SK-N-SH (cell line): ENCODE measurements at regions not wholly inside any gene's neighbourhood (a gene's known extent, or its start where the extent isn't known, plus 50 kb on each side); places are given as distances from the start of the nearest gene placed in this dataset.

Experiments
- CTCF ChIA-PET: fragments of 300-600, 350-600 bp; formaldehyde crosslinking; extraction: SDS; loops from one replicate; lab custom pipeline; 2021; lab: Yijun Ruan, JAX
- POLR2A ChIA-PET: fragments of 350-600 bp; sonication (Branson Sonifier 250); formaldehyde crosslinking; extraction: SDS; loops from one replicate; lab custom pipeline; 2020; ENCODE audit warnings: antibody characterized with exemption, inconsistent platforms; lab: Yijun Ruan, JAX
- DNase-seq: peaks from one replicate; pipeline ENCODE4 v3.0.0; 2012
- H2AFZ ChIP-seq: fragments of 200-600 bp; sonication (generic); 2 replicates; pipeline ENCODE4 v1.8.1; 2016; ENCODE audit warnings: antibody characterized with exemption, mild to moderate bottlenecking, low read depth
- H3F3A ChIP-seq: fragments of 200-600 bp; sonication (generic); replicated peaks from 2 replicates; pipeline ENCODE3; 2016; ENCODE audit warnings: antibody characterized with exemption, mild to moderate bottlenecking; ENCODE audit not compliant: insufficient read depth
- H3K27ac ChIP-seq, 2 experiments: fragments of 200-500 bp in 1 of 2; fragments of 200-600 bp in 1 of 2; sonication (Bioruptor generic) in 1 of 2; sonication (generic), shearing (Covaris generic) in 1 of 2; 2 replicates each; pipeline versions ENCODE4 v1.5.1 to v1.6.1; 2014 to 2016; ENCODE audit warnings: low read depth in 2 of 2, inconsistent platforms in 1 of 2, low read length in 1 of 2, mild to moderate bottlenecking in 1 of 2, mixed read lengths in 1 of 2
- H3K27me3 ChIP-seq: fragments of 200-600 bp; sonication (generic), shearing (Covaris generic); 2 replicates; pipeline ENCODE4 v1.6.1; 2016; ENCODE audit warnings: mixed run types; ENCODE audit not compliant: insufficient read depth
- H3K36me3 ChIP-seq, 2 experiments: fragments of 200-500 bp in 1 of 2; fragments of 200-600 bp in 1 of 2; sonication (Bioruptor generic) in 1 of 2; sonication (generic) in 1 of 2; replicated peaks in 1 of 2; 2 replicates each; pipeline versions ENCODE3 to v1.5.1; 2014 to 2016; ENCODE audit warnings: low read length in 1 of 2, mild to moderate bottlenecking in 1 of 2; ENCODE audit not compliant: insufficient read depth in 2 of 2, control insufficient read depth in 1 of 2
- H3K4me1 ChIP-seq, 2 experiments: fragments of 200-500 bp in 1 of 2; fragments of 200-600 bp in 1 of 2; sonication (Bioruptor generic) in 1 of 2; sonication (generic), shearing (Covaris generic) in 1 of 2; 2 replicates each; pipeline versions ENCODE4 v1.5.1 to v1.6.1; 2014 to 2016; ENCODE audit warnings: low read depth in 1 of 2, low read length in 1 of 2, mixed run types in 1 of 2; ENCODE audit not compliant: insufficient read depth in 2 of 2, control insufficient read depth in 1 of 2
- H3K4me2 ChIP-seq: fragments of 200-600 bp; sonication (generic), shearing (Covaris generic); 2 replicates; pipeline ENCODE4 v1.6.1; 2017; ENCODE audit warnings: mixed run types
- H3K4me3 ChIP-seq, 2 experiments: fragments of 200-500 bp in 1 of 2; fragments of 200-600 bp in 1 of 2; sonication (Bioruptor generic) in 1 of 2; sonication (generic), shearing (Covaris generic) in 1 of 2; 2 replicates each; pipeline versions ENCODE4 v1.5.1 to v1.8.1; 2014 to 2016; ENCODE audit warnings: low read depth in 2 of 2, inconsistent platforms in 1 of 2, low read length in 1 of 2, mild to moderate bottlenecking in 1 of 2, mixed read lengths in 1 of 2, moderate library complexity in 1 of 2
- H3K79me2 ChIP-seq: fragments of 200-600 bp; sonication (generic); 2 replicates; pipeline ENCODE4 v1.8.1; 2017; ENCODE audit warnings: mild to moderate bottlenecking; ENCODE audit not compliant: insufficient read depth
- H3K9ac ChIP-seq: fragments of 200-600 bp; sonication (generic); 2 replicates; pipeline ENCODE4 v1.6.1; 2017; ENCODE audit warnings: mixed run types
- H3K9me2 ChIP-seq: fragments of 200-600 bp; sonication (generic); 2 replicates; pipeline ENCODE4 v1.6.1; 2017; ENCODE audit warnings: mixed run types
- H3K9me3 ChIP-seq: fragments of 200-600 bp; sonication (generic); 2 replicates; pipeline ENCODE4 v1.6.1; 2017; ENCODE audit warnings: mixed run types, mild to moderate bottlenecking, moderate library complexity
- H4K20me1 ChIP-seq: fragments of 200-600 bp; sonication (generic); 2 replicates; pipeline ENCODE4 v1.6.1; 2017; ENCODE audit warnings: mild to moderate bottlenecking, mixed run types; ENCODE audit not compliant: insufficient read depth
- CTCF ChIP-seq: fragments of 200-600 bp; sonication (generic); IDR thresholded peaks from 2 replicates; pipeline ENCODE4 v1.6.1; 2017; ENCODE audit warnings: antibody characterized with exemption, mild to moderate bottlenecking, moderate library complexity
- ELF1 ChIP-seq: IDR thresholded peaks from 2 replicates; pipeline ENCODE4 v1.4.0; 2012
- GABPA ChIP-seq: IDR thresholded peaks from 2 replicates; pipeline ENCODE4 v1.4.0; 2012; ENCODE audit warnings: low read depth, mild to moderate bottlenecking
- IRF3 ChIP-seq: fragments of 150-350 bp; IDR thresholded peaks from 2 replicates; pipeline ENCODE4 v1.6.1; 2016; ENCODE audit warnings: mild to moderate bottlenecking, low read depth, low read length
- JUND ChIP-seq: IDR thresholded peaks from 2 replicates; pipeline ENCODE4 v1.4.0; 2012
- MAX ChIP-seq: IDR thresholded peaks from 2 replicates; pipeline ENCODE4 v1.4.0; 2012; ENCODE audit warnings: low read depth
- MXI1 ChIP-seq: IDR thresholded peaks from 2 replicates; pipeline ENCODE4 v1.6.1; 2012; ENCODE audit warnings: mild to moderate bottlenecking, low read depth, low read length, improper control_type of control experiment
- NFIC ChIP-seq: IDR thresholded peaks from 2 replicates; pipeline ENCODE4 v1.4.0; 2012; ENCODE audit warnings: borderline replicate concordance
- NRF1 ChIP-seq: IDR thresholded peaks from 2 replicates; pipeline ENCODE4 v1.6.1; 2012; ENCODE audit warnings: low read depth, mild to moderate bottlenecking, low read length
- RAD21 ChIP-seq: IDR thresholded peaks from 2 replicates; pipeline ENCODE4 v1.6.1; 2012; ENCODE audit warnings: mild to moderate bottlenecking, low read length
- RCOR1 ChIP-seq: fragments of 150-350 bp; IDR thresholded peaks from 2 replicates; pipeline ENCODE4 v1.6.1; 2017; ENCODE audit warnings: antibody characterized with exemption, low read length
- REST ChIP-seq: IDR thresholded peaks from 2 replicates; pipeline ENCODE4 v1.6.1; 2012; ENCODE audit warnings: mild to moderate bottlenecking, low read depth, low read length, moderate library complexity
- RFX5 ChIP-seq: IDR thresholded peaks from 2 replicates; pipeline ENCODE4 v1.6.1; 2012; ENCODE audit warnings: mild to moderate bottlenecking, improper control_type of control experiment, low read length
- TCF12 ChIP-seq: IDR thresholded peaks from 2 replicates; pipeline ENCODE4 v1.4.0; 2012
- TEAD4 ChIP-seq: IDR thresholded peaks from 2 replicates; pipeline ENCODE4 v1.4.0; 2012; ENCODE audit warnings: mild to moderate bottlenecking, borderline replicate concordance; ENCODE audit not compliant: insufficient read depth
- WGBS: methylation state at CpG from one replicate; pipeline ENCODE4 v1.1.6; 2017; ENCODE audit warnings: low lambda C conversion rate; 5-methylcytosine and 5-hydroxymethylcytosine counted together
- TF ChIP-seq, protein P1 (sequence below): IDR thresholded peaks from 2 replicates; pipeline ENCODE4 v1.4.0; 2012; ENCODE audit warnings: low read depth, borderline replicate concordance

GRCh38 chr13:85379433-85379832 lies 419.8 kb downstream of the SLITRK6 start:
- H3F3A ChIP-seq: no peaks in the 10 kb centered on the region
- POLR2A ChIA-PET: no interaction called here
- no peaks in the 10 kb centered on the region for H4K20me1 ChIP-seq
- H3K4me2 ChIP-seq: no peak overlapping the region
- WGBS: 64% methylated on average over 3 of the region's 3 CpGs
- peak overlapping the region; percentile 17 for H2AFZ ChIP-seq
- no peaks in the 10 kb centered on the region for H3K9me2 ChIP-seq
- no peaks in the 10 kb centered on the region for H3K36me3 ChIP-seq
- no peaks in the 10 kb centered on the region for H3K27me3 ChIP-seq
- TF ChIP-seq TCF12 (no peak), ELF1 (no peak), GABPA (no peak), MAX (no peak), RAD21 (no peak), NRF1 (no peak), JUND (no peak), RCOR1 (no peak), CTCF (no peak)
- TF ChIP-seq, protein P1, sequence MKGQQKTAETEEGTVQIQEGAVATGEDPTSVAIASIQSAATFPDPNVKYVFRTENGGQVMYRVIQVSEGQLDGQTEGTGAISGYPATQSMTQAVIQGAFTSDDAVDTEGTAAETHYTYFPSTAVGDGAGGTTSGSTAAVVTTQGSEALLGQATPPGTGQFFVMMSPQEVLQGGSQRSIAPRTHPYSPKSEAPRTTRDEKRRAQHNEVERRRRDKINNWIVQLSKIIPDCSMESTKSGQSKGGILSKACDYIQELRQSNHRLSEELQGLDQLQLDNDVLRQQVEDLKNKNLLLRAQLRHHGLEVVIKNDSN: no peak
- no peaks in the 10 kb centered on the region for H3K9me3 ChIP-seq
- H3K9ac ChIP-seq: no peak overlapping the region
- no peak overlapping the region for H3K4me3 ChIP-seq
- CTCF ChIA-PET: interaction anchor here (1.0 kb wide), 1 partner anchor 25 kb away, joined by 3 read pairs; no protein-coding TSS in a partner anchor
- H3K4me1 ChIP-seq: no peaks in the 10 kb centered on the region; a peak in 1 of 4 replicates
- H3K27ac ChIP-seq: no peak overlapping the region
- no peak for DNase-seq
- H3K79me2 ChIP-seq: no peaks in the 10 kb centered on the region

DNA sequence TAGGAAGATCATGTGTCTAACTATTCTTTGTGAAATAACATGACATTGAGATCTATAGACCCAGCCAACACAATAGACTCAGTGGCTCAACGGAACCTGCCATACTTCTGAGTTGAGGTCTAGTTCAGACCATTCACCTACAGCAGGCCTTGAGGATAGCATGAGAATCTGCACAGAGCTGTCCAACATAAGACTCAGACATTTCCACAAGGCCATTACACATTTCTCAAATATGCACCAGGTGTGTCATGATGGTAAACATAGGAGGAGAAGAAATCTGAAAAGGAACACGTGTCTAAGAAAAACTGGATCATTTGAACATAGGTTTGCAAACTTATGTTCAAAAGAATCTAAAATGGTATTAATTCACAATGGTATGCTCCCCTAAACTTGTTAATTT lies 421.4 kb downstream of the SLITRK6 start:
- ChIA-PET CTCF (no interaction called here), POLR2A (no interaction called here)
- H3K4me3 ChIP-seq: no peak overlapping the region
- no peak overlapping the region for H3K4me2 ChIP-seq
- no peaks in the 10 kb centered on the region for H4K20me1 ChIP-seq
- H3F3A ChIP-seq: no peaks in the 10 kb centered on the region
- H3K9me2 ChIP-seq: no peaks in the 10 kb centered on the region
- no peak overlapping the region for H3K27ac ChIP-seq
- no peak overlapping the region for H2AFZ ChIP-seq
- no peaks in the 10 kb centered on the region for H3K9me3 ChIP-seq
- WGBS: 65% methylated on average over 2 of the region's 2 CpGs
- no peaks in the 10 kb centered on the region for H3K27me3 ChIP-seq
- no peaks in the 10 kb centered on the region for H3K79me2 ChIP-seq
- no peak overlapping the region for H3K9ac ChIP-seq
- TF ChIP-seq RFX5 (no peak), NFIC (no peak), REST (peak; percentile 71; the same call in 1 of the 2 replicates), TEAD4 (no peak), NRF1 (no peak), GABPA (no peak), IRF3 (no peak), MXI1 (no peak)
- no peaks in the 10 kb centered on the region; a peak in 1 of 4 replicates for H3K4me1 ChIP-seq
- H3K36me3 ChIP-seq: no peaks in the 10 kb centered on the region
- DNase-seq: no peak
